Uterus (tissue), 3 donors: ENCODE measurements at regions not wholly inside any gene's neighbourhood (a gene's known extent, or its start where the extent isn't known, plus 50 kb on each side); places are given as distances from the start of the nearest gene placed in this dataset.

Source experiments
- DNase-seq, 2 donors: peaks; one replicate each; pipeline ENCODE4 v3.0.0-alpha.2; 2019 to 2020
- H3K27ac ChIP-seq, 2 donors: fragments of 200-600 bp; sonication (generic); 1 replicate in 1 of 2; 2 replicates in 1 of 2; pipeline ENCODE4 v1.5.1; 2016 to 2018
- H3K27me3 ChIP-seq, 2 donors: fragments of 200-600 bp; sonication (generic); one replicate each; pipeline ENCODE4 v1.5.1; 2018 to 2019; ENCODE audit warnings: control low read depth in 1 of 2
- H3K36me3 ChIP-seq, 2 donors: fragments of 200-600 bp; sonication (generic); one replicate each; pipeline ENCODE4 v1.5.1; 2019; ENCODE audit warnings: control low read depth in 1 of 2
- H3K4me1 ChIP-seq, 2 donors: fragments of 200-600 bp; sonication (generic); one replicate each; pipeline ENCODE4 v1.5.1; 2018 to 2019; ENCODE audit warnings: control low read depth in 1 of 2
- H3K4me3 ChIP-seq, 2 donors: fragments of 200-600 bp; sonication (generic); 1 replicate in 1 of 2; 2 replicates in 1 of 2; pipeline ENCODE4 v1.5.1; 2018 to 2019; ENCODE audit warnings: mild to moderate bottlenecking in 1 of 2
- H3K9me3 ChIP-seq, 2 donors: fragments of 200-600 bp; sonication (generic); one replicate each; pipeline ENCODE4 v1.5.1; 2019; ENCODE audit warnings: control low read depth in 1 of 2
- CTCF ChIP-seq, 4 experiments: fragments of 200-600 bp in 2 of 4; fragments of 450-650 bp in 2 of 4; sonication (generic) in 2 of 4; IDR thresholded peaks; one replicate each; pipeline ENCODE4 v1.5.1; 2016 to 2019; ENCODE audit warnings: antibody characterized with exemption in 4 of 4, mild to moderate bottlenecking in 2 of 4, moderate library complexity in 1 of 4
- POLR2A ChIP-seq, 2 donors: fragments of 450-650 bp; IDR thresholded peaks; one replicate each; pipeline ENCODE4 v1.6.1; 2016; ENCODE audit warnings: antibody characterized with exemption in 2 of 2, mild to moderate bottlenecking in 1 of 2, moderate library complexity in 1 of 2
- intact Hi-C: fragments of 100-400 bp; cut with DNase I; formaldehyde crosslinking; loops from one replicate; pipeline ENCODE4 v1.15.1; 2023; ENCODE audit warnings: low total_unique reads
- donor health status: DM: yes; HTN: yes; CAD: no.

- no peak for TF ChIP-seq CTCF (IDR thresholded peaks at IDR 0.05)
- TF ChIP-seq POLR2A (IDR thresholded peaks at IDR 0.05): no peak
- Histone ChIP-seq H3K36me3 (no peaks in the 10 kb centered on the region), H3K27me3 (no peaks in the 10 kb centered on the region), H3K4me1 (no peaks in the 10 kb centered on the region), H3K9me3 (no peaks in the 10 kb centered on the region), H3K27ac (no peak overlapping the region), H3K4me3 (no peak overlapping the region)
- DNase-seq: no peak
- intact Hi-C loops: no loop called here
These were observed 367.1 kb upstream of the PDE4D start for GRCh38 chr5:60260658-60261057.

GRCh38 chr5:60259730-60260129, 366.2 kb upstream of the PDE4D start:
- intact Hi-C loops: no loop called here

GRCh38 chr5:60257596-60258271, 364.2 kb upstream of the PDE4D start:
- intact Hi-C loops: no loop called here
- no peaks in the 10 kb centered on the region for H3K9me3 ChIP-seq
- no peaks in the 10 kb centered on the region for H3K4me1 ChIP-seq
- H3K4me3 ChIP-seq: no peak overlapping the region
- H3K27me3 ChIP-seq: no peaks in the 10 kb centered on the region
- TF ChIP-seq CTCF (IDR thresholded peaks at IDR 0.05) (no peak), POLR2A (IDR thresholded peaks at IDR 0.05) (no peak)
- DNase-seq: no peak
- H3K36me3 ChIP-seq: no peaks in the 10 kb centered on the region
- H3K27ac ChIP-seq: no peak overlapping the region

More at GRCh38 chr5:60259730-60260129, 366.2 kb upstream of the PDE4D start:
- no peak for DNase-seq
- H3K27ac ChIP-seq: no peak overlapping the region
- no peaks in the 10 kb centered on the region for H3K9me3 ChIP-seq
- no peaks in the 10 kb centered on the region for H3K4me1 ChIP-seq
- H3K4me3 ChIP-seq: no peak overlapping the region
- no peaks in the 10 kb centered on the region for H3K36me3 ChIP-seq
- no peaks in the 10 kb centered on the region for H3K27me3 ChIP-seq
- TF ChIP-seq CTCF (IDR thresholded peaks at IDR 0.05) (no peak), POLR2A (IDR thresholded peaks at IDR 0.05) (no peak)

GRCh38 chr5:60256546-60256945, 363.0 kb upstream of the PDE4D start:
- TF ChIP-seq POLR2A (IDR thresholded peaks at IDR 0.05): no peak
- no peak for TF ChIP-seq CTCF (IDR thresholded peaks at IDR 0.05)
- H3K9me3 ChIP-seq: no peaks in the 10 kb centered on the region
- H3K27ac ChIP-seq: no peak overlapping the region
- H3K27me3 ChIP-seq: no peaks in the 10 kb centered on the region
- no peaks in the 10 kb centered on the region for H3K4me1 ChIP-seq
- H3K36me3 ChIP-seq: no peaks in the 10 kb centered on the region
- no peak overlapping the region for H3K4me3 ChIP-seq
- DNase-seq: no peak
- intact Hi-C loops: no loop called here

- intact Hi-C loops: no loop called here
- H3K36me3 ChIP-seq: no peaks in the 10 kb centered on the region
- no peak for TF ChIP-seq CTCF (IDR thresholded peaks at IDR 0.05)
- TF ChIP-seq POLR2A (IDR thresholded peaks at IDR 0.05): no peak
These were observed 355.4 kb upstream of the PDE4D start for GRCh38 chr5:60248901-60249300.

More at GRCh38 chr5:60248901-60249300, 355.4 kb upstream of the PDE4D start:
- Histone ChIP-seq H3K27ac (no peak overlapping the region), H3K27me3 (no peaks in the 10 kb centered on the region), H3K4me3 (no peak overlapping the region), H3K9me3 (no peaks in the 10 kb centered on the region), H3K4me1 (no peaks in the 10 kb centered on the region)
- no peak for DNase-seq
